Activated CD8-positive, alpha-beta memory T cell treated with anti-CD3 and anti-CD28 coated beads for 4 hours (primary cell): ENCODE measurements at regions not wholly inside any gene's neighbourhood (a gene's known extent, or its start where the extent isn't known, plus 50 kb on each side); places are given as distances from the start of the nearest gene placed in this dataset.
"Not testable (repeated sequence)": the region's sequence is repeated elsewhere in the genome, so short reads cannot be mapped to it uniquely, and the experiment has no call there.

Experiments used
- DNase-seq, 2 donors: peaks; one replicate each; pipeline ENCODE4 v3.0.0-alpha.2; 2020; ENCODE audit warnings: low read depth in 2 of 2

DNA sequence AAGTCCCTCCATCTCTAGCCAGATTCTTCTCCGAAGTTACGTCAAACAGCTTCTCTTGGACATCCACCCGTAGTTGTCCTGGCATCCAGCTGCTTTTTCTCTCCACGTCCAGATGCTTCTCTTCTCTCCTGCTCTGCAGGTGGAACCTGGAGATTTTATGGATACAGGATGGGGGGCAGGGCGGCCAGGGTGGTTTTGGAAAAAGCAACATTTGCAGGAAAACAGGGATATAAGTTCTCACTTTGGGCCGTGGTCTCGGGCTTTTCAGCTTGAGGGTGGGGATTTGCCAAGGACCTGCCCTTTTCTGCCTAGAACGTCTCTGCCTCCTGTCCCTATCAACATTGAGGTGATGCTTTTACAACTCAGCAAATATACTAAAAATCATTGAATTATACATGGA lies 1941.6 kb upstream of the C9orf72 start:
- DNase-seq = no peak

DNA sequence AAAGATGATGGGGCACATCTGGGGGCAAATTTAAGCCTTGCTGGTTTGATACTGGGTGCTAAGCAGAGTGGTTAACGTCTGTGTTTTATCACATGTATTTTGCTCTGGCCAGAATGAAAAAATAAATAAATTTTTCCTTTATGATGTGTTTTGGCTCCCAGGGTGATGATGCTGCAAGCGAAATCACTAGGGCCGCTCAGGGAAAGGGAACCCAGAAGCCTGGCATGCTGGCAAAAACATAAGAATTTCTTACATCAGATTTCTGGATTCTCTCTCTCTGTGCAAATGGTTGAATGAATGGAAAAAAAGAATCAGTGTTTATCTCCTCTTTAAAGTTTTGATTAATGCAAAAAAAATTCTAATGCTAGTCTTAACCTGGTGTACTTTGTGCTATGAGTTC lies 1975.2 kb upstream of the C9orf72 start:
- no peak for DNase-seq

DNA sequence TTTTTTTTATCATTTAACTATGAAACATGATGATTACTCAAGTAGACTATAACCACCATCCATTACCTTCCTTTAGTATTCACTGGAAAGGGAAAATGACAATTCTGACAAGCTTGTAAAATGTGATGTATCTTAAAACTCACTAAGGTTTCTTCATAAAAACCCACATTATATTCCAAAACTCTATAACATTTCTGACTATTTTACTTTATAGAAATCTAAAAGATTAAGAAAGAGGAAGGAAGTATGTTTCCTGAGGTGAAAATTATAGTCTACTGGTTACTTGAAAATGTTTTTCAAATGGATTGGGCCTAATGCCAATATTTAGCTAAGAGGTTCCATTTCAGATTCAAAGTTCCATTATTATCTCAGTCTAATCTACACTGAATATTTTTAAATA lies 1982.2 kb upstream of the C9orf72 start:
- DNase-seq = no peak

DNA sequence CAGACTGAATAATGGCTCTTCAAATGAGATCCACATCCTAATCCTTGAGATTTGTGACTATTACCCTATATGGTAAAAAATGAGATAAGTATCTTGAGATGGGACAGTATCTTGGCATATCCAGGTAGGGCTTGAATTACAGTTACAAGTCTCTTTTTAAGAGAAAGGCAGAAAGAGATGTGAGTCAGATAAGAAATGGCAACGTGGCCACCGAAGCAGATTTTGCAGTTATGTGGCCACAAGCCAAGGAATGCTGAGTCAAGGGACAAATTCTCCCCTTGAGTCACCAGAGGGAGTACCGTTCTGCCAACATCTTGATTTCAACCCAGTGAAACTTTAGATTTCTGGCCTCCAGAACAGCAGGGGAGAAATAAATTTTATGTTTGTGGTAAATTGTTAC lies 1983.0 kb upstream of the C9orf72 start:
- DNase-seq = no peak

DNA sequence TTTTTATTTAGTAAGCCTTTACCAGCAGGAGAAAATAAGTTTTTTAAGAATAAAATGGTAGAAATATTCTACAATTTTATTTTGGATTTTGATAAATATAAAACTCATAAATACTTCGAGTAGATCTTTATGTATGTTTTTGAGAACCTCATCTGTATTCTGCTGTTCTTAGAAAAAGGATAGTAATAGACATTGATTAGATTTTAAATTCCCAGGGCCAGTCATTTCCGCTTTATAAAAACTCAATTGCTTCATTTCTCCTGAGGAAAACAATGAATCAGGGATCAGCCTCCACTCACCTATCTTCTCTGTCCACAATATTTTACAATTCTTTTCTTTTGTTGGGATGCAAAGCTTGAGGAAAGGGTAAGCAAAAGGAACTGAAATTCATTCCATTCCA lies 1983.5 kb upstream of the C9orf72 start:
- no peak for DNase-seq

DNA sequence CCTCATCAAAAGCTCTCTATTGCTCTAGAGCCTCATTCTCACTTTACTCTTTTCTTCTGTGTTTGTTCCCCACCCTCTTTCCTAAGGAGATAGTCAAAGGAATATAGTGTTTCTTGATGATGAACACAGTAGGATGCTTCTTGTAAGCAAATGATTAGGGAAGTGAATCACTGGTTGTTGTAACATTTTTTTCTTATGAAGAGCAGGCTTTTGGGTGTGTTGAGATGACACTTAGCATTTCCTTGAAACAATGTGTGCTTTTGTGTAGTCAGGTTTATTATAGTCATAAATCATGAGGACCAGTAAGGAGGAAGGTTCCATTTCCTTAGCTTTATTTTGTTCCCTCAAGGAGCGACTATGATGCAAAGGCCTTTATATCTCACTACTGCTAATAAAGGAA lies 1991.3 kb upstream of the C9orf72 start:
- DNase-seq = no peak

DNA sequence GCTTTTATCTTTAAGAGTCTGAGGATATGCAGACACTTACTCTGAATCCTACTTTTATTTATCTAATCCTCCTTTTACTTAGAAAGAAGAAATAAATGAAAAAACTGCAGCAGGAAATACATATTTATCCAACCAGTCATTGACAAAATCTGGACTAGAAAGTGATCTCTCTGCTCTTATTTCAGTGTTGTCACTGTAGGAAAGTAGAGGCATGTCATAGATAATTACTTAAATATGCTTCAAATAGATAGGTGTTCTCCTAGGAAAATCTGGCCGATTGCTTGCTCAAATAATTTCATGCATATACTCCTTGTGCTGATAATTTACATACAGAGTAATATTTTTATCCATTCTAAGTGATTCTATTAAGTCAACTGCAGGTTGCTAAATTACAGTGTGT lies 2001.9 kb upstream of the C9orf72 start:
- DNase-seq = no peak

DNA sequence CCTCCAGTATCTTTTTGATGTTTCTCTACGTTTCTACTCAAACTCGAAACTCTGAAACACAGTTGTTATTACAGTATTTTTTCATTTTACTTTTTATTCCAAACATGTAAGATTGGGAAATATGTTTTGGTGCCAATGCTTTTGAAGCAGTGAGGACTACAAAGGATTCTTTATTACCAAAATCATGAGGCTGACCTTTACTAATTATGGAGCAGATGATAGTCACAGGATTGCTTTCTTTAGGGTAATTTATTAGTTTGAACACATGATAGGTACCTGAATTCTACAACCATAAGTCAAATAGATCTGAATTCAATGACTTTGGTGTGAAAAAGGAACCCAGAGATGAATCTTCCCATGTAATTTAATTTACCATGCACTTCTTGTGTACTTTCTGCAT lies 2015.1 kb upstream of the C9orf72 start:
- no peak for DNase-seq

DNA sequence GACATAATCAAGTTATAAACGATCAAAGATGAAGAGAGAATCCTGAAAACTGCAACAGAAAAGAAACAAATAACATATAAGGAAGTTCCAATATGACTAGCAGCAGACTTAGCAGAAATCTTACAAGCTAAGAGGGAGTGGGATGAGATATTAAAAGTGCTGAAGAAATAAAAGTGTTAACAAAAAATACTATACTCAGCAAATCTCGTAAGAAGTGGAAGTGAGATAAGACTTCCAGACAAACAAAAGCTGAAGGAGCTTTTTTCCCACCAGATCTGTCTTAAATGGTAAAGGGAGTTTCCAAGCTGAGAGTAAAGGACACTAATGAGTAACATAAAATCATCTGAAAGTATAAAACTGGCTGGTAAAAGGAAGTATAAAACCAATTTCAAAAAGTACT lies 2036.0 kb upstream of the C9orf72 start:
- DNase-seq = no peak

DNA sequence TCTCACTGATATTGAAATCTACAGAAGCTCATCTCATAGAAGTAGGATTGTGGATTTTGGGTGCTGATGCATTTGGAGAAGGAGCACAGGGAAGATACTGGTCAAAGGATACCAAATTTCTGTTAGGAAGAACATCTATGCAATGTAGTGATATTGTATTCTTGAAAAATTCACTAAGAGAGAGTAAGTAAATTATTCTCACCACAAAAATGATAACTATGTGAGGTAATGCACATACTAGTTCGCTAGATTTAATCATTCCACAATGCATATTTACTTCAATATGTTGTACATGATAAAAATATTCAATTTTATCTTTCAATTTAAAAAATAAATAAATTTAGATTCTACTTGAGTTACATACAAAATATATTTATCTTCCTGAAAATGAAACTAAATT lies 2040.5 kb upstream of the C9orf72 start:
- no peak for DNase-seq

DNA sequence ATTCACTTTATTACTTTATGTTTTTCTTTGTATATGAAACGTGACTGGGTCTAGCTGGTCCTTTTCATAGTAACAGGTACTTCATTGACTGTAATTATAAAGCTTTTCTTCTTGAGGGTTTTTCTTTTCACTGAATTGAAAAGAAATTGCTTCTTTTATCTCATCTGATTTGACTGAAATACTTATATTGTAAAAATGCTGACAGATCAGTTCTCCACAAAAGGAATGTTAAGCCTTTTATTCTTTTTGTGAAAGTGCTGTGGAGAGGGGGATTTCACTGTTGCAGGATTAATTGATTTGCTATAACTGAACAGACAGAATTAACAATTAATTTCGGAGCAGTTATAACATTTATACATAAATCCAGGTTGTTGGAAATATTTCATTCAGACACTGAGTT lies 2043.6 kb upstream of the C9orf72 start:
- no peak for DNase-seq

DNA sequence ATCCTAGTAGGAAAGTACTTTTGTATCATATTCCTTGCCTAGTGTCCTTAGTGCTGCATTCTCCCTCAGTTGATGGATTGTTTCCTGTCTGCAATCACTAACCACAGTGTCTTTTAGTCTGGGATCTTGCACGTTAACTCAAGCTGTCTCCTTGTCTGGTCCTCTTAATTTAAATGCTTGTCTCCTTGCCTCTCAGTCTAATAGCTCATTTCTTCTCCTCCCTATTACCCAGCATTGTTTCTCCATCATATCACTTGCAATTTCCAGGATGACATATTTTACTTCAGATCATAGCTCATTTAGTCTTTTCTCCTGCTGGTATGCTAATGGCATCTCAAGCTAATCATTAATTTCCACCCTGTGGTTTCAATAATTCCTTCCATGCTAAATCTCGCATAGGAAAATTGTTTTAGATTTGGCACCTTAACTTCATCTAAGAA lies 2052.0 kb upstream of the C9orf72 start:
- DNase-seq = no peak

DNA sequence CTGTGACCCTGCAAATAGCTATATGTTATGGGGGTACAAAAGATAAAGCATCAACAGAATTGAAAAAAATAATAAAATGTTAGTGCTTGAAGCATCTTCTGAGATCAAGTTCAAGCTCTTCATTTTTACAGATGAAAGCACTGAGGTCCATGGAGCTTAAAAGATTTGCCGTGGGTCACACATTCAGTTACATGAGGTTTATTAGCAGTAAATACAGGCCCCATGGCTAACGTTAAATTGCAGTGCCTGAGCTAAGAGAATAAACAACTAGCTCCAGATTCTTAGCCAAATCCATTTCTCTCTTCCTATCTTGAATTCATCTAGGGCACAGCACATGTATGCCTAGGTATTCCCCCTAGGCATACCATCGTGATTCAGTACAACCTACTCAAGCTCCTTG lies 2052.7 kb upstream of the C9orf72 start:
- DNase-seq = no peak

DNA sequence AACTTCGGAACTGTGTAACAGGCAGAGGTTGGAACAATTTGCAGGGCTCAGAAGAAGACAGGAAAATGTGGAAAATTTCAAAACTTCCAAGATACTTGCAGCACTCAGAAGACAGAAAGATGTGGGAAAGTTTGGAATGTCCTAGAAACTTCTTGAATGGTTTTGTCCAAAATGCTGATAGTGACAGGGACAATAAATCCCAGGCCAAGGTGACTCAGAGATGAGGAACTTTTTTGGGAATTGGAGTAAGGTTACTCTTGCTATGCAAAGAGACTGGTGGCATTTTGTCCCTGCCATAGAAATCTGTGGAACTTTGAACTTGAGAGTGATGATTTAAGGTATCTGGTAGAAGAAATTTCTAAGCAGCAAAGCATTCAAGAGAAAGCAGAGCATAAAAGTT lies 2055.6 kb upstream of the C9orf72 start:
- not testable (repeated sequence) for DNase-seq

DNA sequence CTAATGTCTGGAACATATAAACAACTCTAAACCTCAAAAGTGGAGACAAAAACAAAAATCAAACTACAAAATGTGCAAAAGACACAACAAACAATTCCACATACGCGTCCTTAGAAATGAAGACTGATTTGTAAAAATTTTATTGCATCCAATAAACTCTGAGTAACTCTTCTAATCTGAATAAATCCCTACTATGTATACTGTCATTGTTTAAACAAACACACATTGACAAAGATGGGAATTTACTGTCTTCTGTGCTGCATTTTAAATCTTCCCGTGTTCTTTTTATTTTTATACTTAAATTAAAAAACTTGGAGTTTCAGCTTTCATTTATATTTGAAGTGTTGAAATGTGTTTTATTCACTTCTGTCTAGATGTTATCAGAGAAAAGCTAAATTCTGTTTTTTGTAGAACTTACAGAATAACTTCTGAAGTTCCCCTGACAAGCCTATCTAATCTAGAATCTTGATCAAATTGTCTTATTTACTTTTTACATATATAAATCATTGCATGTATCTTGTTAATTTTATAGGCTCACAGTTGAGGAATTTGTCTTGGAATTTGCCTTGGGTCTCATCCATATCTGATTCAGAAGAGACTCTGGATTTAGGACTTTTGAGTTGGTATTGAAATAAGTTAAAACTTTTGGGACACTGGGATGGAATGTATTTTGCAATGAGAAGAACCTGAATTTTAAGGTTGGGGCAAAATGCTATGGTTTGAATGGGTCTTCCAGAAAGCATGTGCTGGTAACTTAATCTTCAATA lies 2064.4 kb upstream of the C9orf72 start:
- no peak for DNase-seq

DNA sequence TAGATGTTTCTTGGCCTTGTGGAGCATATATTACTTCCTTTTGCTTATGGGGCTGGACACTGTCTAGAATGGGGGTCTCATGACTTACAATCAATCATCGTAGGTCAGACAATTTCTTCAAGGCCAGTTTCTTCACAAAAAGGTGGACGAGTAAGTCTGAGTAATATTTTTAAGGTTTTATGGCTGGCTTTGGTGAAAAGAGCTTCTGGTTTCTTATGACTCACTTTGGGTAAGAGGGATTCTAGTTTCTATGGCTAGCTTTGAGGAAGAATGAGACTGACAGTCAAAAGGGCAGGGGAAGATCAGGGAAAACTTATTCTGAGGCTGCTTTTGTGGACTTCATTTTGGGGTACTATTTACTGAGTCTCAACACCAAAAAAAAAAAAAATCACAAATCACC lies 2067.2 kb upstream of the C9orf72 start:
- DNase-seq = no peak

DNA sequence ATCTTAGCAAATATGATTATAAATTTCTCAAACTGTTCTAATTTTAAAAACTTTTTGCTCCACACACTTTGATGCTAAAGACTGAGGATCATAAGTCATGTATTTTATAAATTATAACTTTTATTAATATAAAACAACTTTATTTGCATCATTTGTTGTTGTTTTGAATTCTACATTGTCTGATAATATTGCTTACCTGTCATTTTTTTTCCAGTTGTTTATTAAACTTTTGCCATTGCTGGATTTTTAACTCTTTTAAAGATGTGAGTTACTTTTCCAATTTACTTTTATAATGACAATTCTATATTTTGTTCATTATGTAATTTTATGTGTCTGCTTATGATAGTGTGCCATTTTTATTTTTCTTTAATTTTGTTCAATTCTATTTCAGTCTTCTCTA lies 2071.2 kb upstream of the C9orf72 start:
- DNase-seq = no peak

DNA sequence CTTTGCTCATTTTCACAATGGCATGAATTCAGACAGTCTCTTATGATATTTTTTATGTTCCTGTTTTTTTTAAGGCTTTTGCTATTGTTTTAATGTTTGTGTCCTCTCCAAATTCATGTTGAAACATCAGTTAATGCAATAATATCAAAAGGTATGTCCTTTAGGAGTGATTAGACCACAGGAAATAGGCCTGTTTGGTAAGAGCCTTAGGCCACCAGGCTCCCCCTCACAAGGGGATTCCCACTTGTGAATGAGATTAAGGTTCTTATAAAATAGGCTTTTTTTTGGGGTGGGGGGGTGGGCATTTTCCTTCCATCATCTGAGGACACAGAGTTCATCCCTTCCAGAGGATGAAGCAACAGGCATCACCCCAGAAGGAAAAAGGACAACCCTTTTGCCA lies 2074.2 kb upstream of the C9orf72 start:
- DNase-seq = no peak

DNA sequence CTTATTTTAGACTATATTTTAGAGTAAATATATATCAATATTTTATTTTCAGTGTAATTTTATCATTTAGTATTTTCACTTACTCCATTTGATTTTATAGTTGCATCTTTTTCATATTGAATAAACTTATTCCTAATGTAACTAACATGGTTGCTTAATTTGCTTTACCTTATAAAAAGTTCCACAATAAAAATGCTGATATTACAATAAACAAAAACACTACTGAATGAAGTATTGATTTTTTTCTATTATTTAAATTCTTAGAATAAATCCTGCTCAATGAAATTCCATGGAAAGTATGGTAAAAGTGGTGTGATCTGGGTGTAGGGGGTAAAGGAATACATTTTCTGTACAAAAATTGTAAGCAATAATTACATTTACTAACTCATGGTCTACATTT lies 2074.9 kb upstream of the C9orf72 start:
- DNase-seq = no peak

DNA sequence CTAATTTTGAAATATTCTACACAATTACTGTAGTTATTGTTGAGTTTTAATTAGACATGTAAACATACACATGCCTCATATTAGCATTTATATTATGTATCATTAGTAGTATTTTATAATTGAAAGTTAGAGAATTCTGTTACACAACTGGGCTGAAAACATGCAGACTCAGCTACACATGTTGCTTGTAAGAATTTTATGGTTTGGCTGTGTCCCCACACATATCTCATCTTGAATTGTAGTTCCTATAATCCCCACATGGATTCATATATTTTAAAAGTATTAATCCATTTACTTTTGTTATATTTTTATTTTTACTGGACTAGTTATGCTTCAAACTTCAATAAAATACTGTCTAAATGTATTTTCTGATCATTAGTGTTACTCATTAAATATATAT lies 2075.3 kb upstream of the C9orf72 start:
- no peak for DNase-seq

DNA sequence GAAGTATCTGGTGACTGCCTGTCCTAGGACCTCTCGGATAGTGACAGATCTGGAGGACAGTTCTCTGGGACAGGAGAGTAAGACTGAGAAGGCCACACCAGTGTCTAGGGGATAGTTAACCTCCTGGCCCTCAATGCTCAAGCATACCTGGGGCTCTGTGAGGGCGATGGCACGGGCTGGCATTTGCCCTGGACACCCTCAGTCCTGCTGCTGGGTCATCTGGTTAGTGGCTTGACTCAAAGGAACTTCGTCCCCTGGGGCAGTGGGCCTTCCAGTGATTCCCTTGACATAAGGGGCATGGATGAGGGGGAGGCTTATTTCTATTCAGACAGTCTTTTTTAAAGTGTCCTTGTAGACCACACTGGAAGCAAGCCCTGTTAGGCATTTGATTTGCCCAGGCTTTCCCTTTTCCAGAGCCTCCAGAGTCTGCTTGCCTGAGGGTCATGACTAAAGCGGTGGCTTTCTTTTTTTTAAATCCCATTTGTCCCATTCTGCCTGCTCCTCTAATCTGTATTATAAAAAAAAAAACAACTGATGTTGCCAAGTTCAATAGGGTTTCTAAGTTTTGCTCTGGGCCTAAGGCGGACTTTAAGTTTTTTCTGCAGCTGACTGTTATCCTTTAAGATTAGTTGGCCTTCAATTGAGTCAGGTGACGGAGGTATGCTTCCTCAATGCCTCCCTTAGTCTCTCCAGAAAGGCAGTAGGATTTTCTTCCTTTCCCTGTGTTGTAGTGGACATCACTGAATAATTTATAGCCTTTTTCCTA lies 2083.5 kb upstream of the C9orf72 start:
- DNase-seq = no peak

DNA sequence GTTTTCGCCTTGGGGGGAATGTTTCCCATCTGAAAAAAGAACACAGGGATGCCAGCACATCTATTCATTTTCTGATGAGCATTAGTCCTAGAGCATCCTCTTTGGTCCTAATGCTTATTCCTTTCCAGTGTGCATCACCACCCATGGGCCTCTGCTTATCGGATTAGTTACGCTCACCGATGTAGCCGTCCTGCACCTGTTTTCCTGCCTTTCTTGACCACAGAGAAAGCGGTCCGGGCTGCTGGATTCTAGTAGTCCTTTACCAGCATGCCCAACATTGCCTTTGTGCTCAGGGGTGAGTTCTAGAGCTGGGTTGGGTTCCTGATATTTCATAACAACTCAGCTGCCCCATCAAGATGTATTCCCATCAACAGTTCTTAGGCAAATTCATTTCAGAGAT lies 2084.5 kb upstream of the C9orf72 start:
- DNase-seq = no peak

DNA sequence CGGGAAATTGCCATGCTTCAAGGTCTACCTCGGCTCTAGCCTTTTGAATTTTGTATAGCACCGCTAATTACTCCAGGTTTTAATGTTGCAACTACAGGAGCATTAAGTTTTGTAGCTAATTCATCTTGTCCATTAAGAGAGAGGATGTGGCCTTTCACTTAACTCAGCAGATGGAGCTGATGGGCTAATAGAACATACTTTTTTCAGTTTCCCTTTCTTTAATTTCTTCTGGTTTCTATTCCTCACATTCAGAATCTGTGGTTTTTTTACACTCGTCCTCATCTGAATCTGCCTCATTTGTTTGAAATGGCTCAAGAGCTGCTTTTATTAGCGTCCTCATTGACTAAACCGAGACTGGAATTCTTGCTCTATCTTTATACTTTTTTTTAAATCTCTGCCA lies 2085.7 kb upstream of the C9orf72 start:
- DNase-seq = no peak

DNA sequence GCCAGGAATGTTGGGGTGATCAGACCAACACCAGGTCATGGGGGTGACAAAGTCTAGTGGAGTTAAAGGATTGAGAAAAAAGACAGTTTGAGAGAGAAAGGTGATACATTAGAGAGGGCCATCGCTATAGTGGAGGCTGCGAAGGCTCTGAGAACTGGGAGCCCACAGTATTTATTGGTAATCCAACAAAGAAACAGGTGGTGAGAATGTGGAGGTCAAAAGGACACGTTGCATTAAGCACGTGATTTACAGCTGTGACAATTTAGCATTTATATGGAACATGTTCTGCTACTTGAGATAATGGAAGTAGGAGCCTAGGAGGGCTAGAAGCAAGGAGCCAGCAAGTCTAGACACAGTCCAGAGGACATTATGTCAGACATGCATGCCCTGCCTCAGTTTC lies 2086.5 kb upstream of the C9orf72 start:
- no peak for DNase-seq
